Keratinocyte (primary cell): ENCODE measurements at regions not wholly inside any gene's neighbourhood (a gene's known extent, or its start where the extent isn't known, plus 50 kb on each side); places are given as distances from the start of the nearest gene placed in this dataset.

Experiments
- EZH2 ChIP-seq: IDR thresholded peaks from one replicate; pipeline ENCODE4 v1.6.1; 2012; ENCODE audit warnings: inconsistent platforms, mild to moderate bottlenecking, low read length, moderate library complexity
- TF ChIP-seq, protein P1 (sequence below), 3 experiments: IDR thresholded peaks in 1 of 3; conservative IDR thresholded peaks in 1 of 3; optimal IDR thresholded peaks in 1 of 3; 2 replicates in 2 of 3; 3 replicates in 1 of 3; pipeline versions ENCODE3 to v1.5.1; 2011; ENCODE audit warnings: low read length in 3 of 3, mild to moderate bottlenecking in 3 of 3, moderate library complexity in 2 of 3, control low read depth in 1 of 3, inconsistent platforms in 1 of 3; ENCODE audit not compliant: insufficient read depth in 2 of 3; ENCODE audit errors: extremely low read depth in 1 of 3

DNA sequence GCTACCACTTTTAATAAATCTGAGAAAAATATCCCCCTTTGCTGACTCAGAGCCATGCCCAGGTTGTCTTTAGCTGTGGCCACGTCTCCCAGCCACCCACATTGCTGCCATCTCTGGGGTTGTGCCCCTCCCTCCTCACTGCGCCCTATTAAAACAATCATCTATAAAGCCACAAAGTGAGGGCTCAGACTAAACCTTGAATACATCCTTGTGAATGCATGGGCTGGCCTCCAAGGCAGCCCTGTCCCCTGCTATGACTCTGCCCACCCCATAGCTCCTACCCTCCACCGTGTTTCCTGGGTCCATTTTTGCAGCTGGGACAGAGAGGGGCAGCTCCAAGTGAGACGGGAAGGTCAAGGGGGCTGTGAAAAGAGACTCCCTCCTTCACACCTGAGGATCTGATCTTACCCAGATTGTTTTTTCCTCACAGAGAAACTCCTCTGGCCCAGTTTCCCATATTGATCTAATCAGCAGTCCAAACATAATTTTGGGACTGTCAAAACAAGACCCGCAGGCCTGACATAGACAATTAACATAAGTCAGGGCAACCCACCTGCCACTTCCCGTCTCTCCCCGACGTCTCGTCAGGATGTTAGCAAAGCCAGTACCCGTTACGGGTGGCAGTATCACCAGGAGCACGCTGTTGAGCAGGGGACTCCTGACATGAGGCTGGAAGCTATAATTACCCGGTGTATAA is 199.0 kb downstream of the KATNAL1 start:
- TF ChIP-seq, protein P1, sequence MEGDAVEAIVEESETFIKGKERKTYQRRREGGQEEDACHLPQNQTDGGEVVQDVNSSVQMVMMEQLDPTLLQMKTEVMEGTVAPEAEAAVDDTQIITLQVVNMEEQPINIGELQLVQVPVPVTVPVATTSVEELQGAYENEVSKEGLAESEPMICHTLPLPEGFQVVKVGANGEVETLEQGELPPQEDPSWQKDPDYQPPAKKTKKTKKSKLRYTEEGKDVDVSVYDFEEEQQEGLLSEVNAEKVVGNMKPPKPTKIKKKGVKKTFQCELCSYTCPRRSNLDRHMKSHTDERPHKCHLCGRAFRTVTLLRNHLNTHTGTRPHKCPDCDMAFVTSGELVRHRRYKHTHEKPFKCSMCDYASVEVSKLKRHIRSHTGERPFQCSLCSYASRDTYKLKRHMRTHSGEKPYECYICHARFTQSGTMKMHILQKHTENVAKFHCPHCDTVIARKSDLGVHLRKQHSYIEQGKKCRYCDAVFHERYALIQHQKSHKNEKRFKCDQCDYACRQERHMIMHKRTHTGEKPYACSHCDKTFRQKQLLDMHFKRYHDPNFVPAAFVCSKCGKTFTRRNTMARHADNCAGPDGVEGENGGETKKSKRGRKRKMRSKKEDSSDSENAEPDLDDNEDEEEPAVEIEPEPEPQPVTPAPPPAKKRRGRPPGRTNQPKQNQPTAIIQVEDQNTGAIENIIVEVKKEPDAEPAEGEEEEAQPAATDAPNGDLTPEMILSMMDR (optimal IDR thresholded peaks at IDR 0.05 in 1 of 3, IDR thresholded peaks at IDR 0.05 in 1 of 3, conservative IDR thresholded peaks at IDR 0.05 in 1 of 3; ENCODE audit: extremely low read depth in 1 of 3, insufficient read depth in 2 of 3, low read length in 3 of 3), result no peak
- no peak for TF ChIP-seq EZH2
